22Rv1 (cell line): ENCODE measurements at regions not wholly inside any gene's neighbourhood (a gene's known extent, or its start where the extent isn't known, plus 50 kb on each side); places are given as distances from the start of the nearest gene placed in this dataset.

Source experiments
- ZFX ChIP-seq: fragments of 450-650 bp; IDR thresholded peaks from 2 replicates; pipeline ENCODE4 v1.6.1; 2017; ENCODE audit warnings: antibody characterized with exemption, borderline replicate concordance
- TF ChIP-seq, protein P1 (sequence below): fragments of 450-650 bp; IDR thresholded peaks from 2 replicates; pipeline ENCODE4 v1.5.1; 2017; ENCODE audit warnings: mild to moderate bottlenecking

DNA sequence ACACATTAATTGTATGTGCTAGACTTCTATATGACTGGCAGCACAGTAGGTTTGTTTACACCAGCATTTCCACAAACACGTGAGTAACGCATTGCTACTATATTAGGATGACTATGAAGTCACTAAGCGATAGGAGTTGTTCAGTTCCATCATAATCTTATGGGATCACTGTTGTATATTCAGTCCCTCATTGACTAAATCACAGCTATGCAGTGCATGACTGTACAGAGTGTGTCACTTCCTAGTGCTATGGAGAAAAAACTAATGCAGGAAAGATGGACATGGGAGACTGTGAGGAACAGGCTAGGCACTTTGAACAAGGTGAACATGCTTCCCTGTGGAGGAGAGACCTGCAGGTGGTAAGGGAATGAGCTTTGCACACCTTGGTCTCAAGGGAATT lies 259.8 kb downstream of the NUAK1 start:
- TF ChIP-seq, protein P1, sequence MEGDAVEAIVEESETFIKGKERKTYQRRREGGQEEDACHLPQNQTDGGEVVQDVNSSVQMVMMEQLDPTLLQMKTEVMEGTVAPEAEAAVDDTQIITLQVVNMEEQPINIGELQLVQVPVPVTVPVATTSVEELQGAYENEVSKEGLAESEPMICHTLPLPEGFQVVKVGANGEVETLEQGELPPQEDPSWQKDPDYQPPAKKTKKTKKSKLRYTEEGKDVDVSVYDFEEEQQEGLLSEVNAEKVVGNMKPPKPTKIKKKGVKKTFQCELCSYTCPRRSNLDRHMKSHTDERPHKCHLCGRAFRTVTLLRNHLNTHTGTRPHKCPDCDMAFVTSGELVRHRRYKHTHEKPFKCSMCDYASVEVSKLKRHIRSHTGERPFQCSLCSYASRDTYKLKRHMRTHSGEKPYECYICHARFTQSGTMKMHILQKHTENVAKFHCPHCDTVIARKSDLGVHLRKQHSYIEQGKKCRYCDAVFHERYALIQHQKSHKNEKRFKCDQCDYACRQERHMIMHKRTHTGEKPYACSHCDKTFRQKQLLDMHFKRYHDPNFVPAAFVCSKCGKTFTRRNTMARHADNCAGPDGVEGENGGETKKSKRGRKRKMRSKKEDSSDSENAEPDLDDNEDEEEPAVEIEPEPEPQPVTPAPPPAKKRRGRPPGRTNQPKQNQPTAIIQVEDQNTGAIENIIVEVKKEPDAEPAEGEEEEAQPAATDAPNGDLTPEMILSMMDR: no peak
- no peak for TF ChIP-seq ZFX
